Thymus (tissue), 11 donors: ENCODE measurements at regions not wholly inside any gene's neighbourhood (a gene's known extent, or its start where the extent isn't known, plus 50 kb on each side); places are given as distances from the start of the nearest gene placed in this dataset.

ENCODE experiments used
- DNase-seq, 9 donors: peaks; one replicate each; pipeline ENCODE4 v3.0.0-alpha.2; 2013; ENCODE audit warnings: low spot score in 9 of 9, low read depth in 6 of 9, missing footprints in 1 of 9
- H3K27ac ChIP-seq, 2 donors: one replicate each; pipeline ENCODE4 v1.5.1; 2013; ENCODE audit warnings: control low read depth in 1 of 2, low read depth in 1 of 2, low read length in 1 of 2, mild to moderate bottlenecking in 1 of 2, moderate library complexity in 1 of 2
- H3K27me3 ChIP-seq, 2 donors: one replicate each; pipeline ENCODE4 v1.5.1; 2013; ENCODE audit warnings: low read length in 1 of 2; ENCODE audit not compliant: control insufficient read depth in 2 of 2, insufficient read depth in 1 of 2
- H3K36me3 ChIP-seq, 2 donors: one replicate each; pipeline ENCODE4 v1.5.1; 2013; ENCODE audit warnings: low read length in 1 of 2, mild to moderate bottlenecking in 1 of 2, moderate library complexity in 1 of 2; ENCODE audit not compliant: control insufficient read depth in 2 of 2, insufficient read depth in 2 of 2
- H3K4me1 ChIP-seq, 2 donors: one replicate each; pipeline ENCODE4 v1.5.1; 2013; ENCODE audit warnings: low read length in 2 of 2; ENCODE audit not compliant: control insufficient read depth in 2 of 2, insufficient read depth in 2 of 2
- H3K4me3 ChIP-seq, 2 donors: one replicate each; pipeline ENCODE4 v1.5.1; 2013; ENCODE audit warnings: low read length in 2 of 2, control low read depth in 1 of 2, mild to moderate bottlenecking in 1 of 2
- H3K9me3 ChIP-seq, 2 donors: one replicate each; pipeline ENCODE4 v1.5.1; 2013; ENCODE audit warnings: low read length in 1 of 2, mild to moderate bottlenecking in 1 of 2; ENCODE audit not compliant: control insufficient read depth in 2 of 2, insufficient read depth in 1 of 2
- WGBS: extraction: QIAGEN DNeasy Blood & Tissue Kit; methylation state at CpG from one replicate; pipeline ENCODE4 v1.1.7; 2013; 5-methylcytosine and 5-hydroxymethylcytosine counted together
- donor health status: healthy.

- no peaks in the 10 kb centered on the region for H3K9me3 ChIP-seq
- 62% methylated on average over 3 of the region's 3 CpGs for WGBS
- H3K27ac ChIP-seq = no peak overlapping the region
- H3K4me3 ChIP-seq = no peak overlapping the region
- H3K4me1 ChIP-seq = no peaks in the 10 kb centered on the region
- no peak for DNase-seq
- no peaks in the 10 kb centered on the region for H3K27me3 ChIP-seq
- H3K36me3 ChIP-seq = no peaks in the 10 kb centered on the region
Observed at GRCh38 chr9:118290116-118290515, 585.9 kb downstream of the TLR4 start.

- no peaks in the 10 kb centered on the region for H3K36me3 ChIP-seq
- no peak overlapping the region for H3K27ac ChIP-seq
- no peak for DNase-seq
- H3K27me3 ChIP-seq = no peaks in the 10 kb centered on the region
- 62% methylated on average over 4 of the region's 4 CpGs for WGBS
- H3K9me3 ChIP-seq = no peaks in the 10 kb centered on the region
- H3K4me3 ChIP-seq = no peak overlapping the region
- no peaks in the 10 kb centered on the region for H3K4me1 ChIP-seq
Observed at GRCh38 chr9:118295413-118295812, 591.2 kb downstream of the TLR4 start.

GRCh38 chr9:118302721-118303120, 598.5 kb downstream of the TLR4 start:
- Histone ChIP-seq H3K4me1 (no peaks in the 10 kb centered on the region), H3K27me3 (no peaks in the 10 kb centered on the region), H3K27ac (no peak overlapping the region), H3K36me3 (no peaks in the 10 kb centered on the region), H3K9me3 (no peaks in the 10 kb centered on the region), H3K4me3 (no peak overlapping the region)
- no peak for DNase-seq
- WGBS = 92% methylated on average over 2 of the region's 2 CpGs

GRCh38 chr9:118303216-118303615, 599.0 kb downstream of the TLR4 start:
- Histone ChIP-seq H3K4me1 (no peaks in the 10 kb centered on the region), H3K27me3 (no peaks in the 10 kb centered on the region), H3K4me3 (no peak overlapping the region), H3K27ac (no peak overlapping the region), H3K9me3 (no peaks in the 10 kb centered on the region), H3K36me3 (no peaks in the 10 kb centered on the region)
- no peak for DNase-seq
- 60% methylated on average over 3 of the region's 3 CpGs for WGBS

GRCh38 chr9:118305331-118305730, 601.1 kb downstream of the TLR4 start:
- Histone ChIP-seq H3K27ac (no peak overlapping the region), H3K9me3 (no peaks in the 10 kb centered on the region), H3K4me3 (no peak overlapping the region), H3K4me1 (no peaks in the 10 kb centered on the region), H3K36me3 (no peaks in the 10 kb centered on the region), H3K27me3 (no peaks in the 10 kb centered on the region)
- WGBS = 82% methylated on average over 1 of the region's 1 CpG
- no peak for DNase-seq

GRCh38 chr9:118306801-118307200, 602.6 kb downstream of the TLR4 start:
- Histone ChIP-seq H3K27ac (no peak overlapping the region), H3K36me3 (no peaks in the 10 kb centered on the region), H3K9me3 (no peaks in the 10 kb centered on the region), H3K4me3 (no peak overlapping the region), H3K4me1 (no peaks in the 10 kb centered on the region), H3K27me3 (no peaks in the 10 kb centered on the region)
- DNase-seq = no peak
- 84% methylated on average over 3 of the region's 3 CpGs for WGBS

GRCh38 chr9:118313965-118314364, 609.8 kb downstream of the TLR4 start:
- Histone ChIP-seq H3K36me3 (no peaks in the 10 kb centered on the region), H3K9me3 (no peaks in the 10 kb centered on the region), H3K4me3 (no peak overlapping the region), H3K4me1 (no peaks in the 10 kb centered on the region), H3K27me3 (no peaks in the 10 kb centered on the region), H3K27ac (no peak overlapping the region)
- WGBS = 90% methylated on average over 3 of the region's 3 CpGs
- no peak for DNase-seq

- no peak overlapping the region for H3K27ac ChIP-seq
- H3K4me1 ChIP-seq = no peaks in the 10 kb centered on the region
- H3K9me3 ChIP-seq = no peaks in the 10 kb centered on the region
- 80% methylated on average over 2 of the region's 2 CpGs for WGBS
- H3K4me3 ChIP-seq = no peak overlapping the region
- H3K36me3 ChIP-seq = no peaks in the 10 kb centered on the region
- H3K27me3 ChIP-seq = no peaks in the 10 kb centered on the region
- no peak for DNase-seq
Observed at GRCh38 chr9:118316831-118317343, 612.7 kb downstream of the TLR4 start.

- Histone ChIP-seq H3K27ac (no peak overlapping the region), H3K9me3 (no peaks in the 10 kb centered on the region), H3K27me3 (no peaks in the 10 kb centered on the region), H3K4me1 (no peaks in the 10 kb centered on the region), H3K36me3 (no peaks in the 10 kb centered on the region), H3K4me3 (no peak overlapping the region)
- 85% methylated on average over 1 of the region's 1 CpG for WGBS
- DNase-seq = no peak
Observed at GRCh38 chr9:118318770-118319431, 614.7 kb downstream of the TLR4 start.
